GM12864 (cell line): ENCODE measurements at regions not wholly inside any gene's neighbourhood (a gene's known extent, or its start where the extent isn't known, plus 50 kb on each side); places are given as distances from the start of the nearest gene placed in this dataset.

Experiments
- DNase-seq: peaks from one replicate; pipeline ENCODE4 v3.0.0-alpha.2; 2011; ENCODE audit warnings: low read depth
- H3K4me3 ChIP-seq: 2 replicates; pipeline ENCODE4 v1.5.1; 2011; ENCODE audit warnings: mild to moderate bottlenecking, low read depth, low read length, control low read depth
- TF ChIP-seq, protein P1 (sequence below): IDR thresholded peaks from 2 replicates; pipeline ENCODE4 v1.5.1; 2011; ENCODE audit warnings: low read depth, mild to moderate bottlenecking, moderate library complexity, low read length, control low read depth, inconsistent platforms; ENCODE audit errors: missing control alignments

DNA sequence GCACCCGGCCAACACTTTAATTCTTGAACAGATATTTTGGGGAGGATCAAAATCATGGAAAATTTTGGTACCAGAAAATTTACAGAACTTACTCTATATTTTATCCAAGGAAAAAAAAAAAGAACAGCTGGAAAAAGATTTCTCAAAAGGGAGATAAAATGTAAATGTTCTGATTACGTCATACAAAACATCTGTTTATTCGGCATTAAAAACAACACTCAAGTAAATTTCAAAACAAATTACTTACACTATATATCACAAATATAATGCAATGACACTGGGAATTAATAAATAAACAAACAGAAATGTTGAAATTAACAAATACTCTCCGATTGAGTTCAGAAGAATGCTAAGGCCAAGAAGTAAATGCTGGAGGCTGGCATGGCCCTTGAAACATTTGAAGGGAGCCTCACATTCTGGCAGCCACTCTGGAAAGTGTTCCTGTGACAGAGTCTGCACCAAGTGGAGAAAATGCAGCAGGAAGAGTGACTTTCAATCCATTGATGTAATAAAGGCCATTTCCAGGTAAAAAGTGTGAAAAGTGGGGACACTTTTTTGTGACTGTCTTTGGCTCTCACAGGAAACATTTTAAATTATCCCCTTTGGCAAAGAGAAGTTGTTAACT, 486.0 kb upstream of the CTSO start:
- TF ChIP-seq, protein P1, sequence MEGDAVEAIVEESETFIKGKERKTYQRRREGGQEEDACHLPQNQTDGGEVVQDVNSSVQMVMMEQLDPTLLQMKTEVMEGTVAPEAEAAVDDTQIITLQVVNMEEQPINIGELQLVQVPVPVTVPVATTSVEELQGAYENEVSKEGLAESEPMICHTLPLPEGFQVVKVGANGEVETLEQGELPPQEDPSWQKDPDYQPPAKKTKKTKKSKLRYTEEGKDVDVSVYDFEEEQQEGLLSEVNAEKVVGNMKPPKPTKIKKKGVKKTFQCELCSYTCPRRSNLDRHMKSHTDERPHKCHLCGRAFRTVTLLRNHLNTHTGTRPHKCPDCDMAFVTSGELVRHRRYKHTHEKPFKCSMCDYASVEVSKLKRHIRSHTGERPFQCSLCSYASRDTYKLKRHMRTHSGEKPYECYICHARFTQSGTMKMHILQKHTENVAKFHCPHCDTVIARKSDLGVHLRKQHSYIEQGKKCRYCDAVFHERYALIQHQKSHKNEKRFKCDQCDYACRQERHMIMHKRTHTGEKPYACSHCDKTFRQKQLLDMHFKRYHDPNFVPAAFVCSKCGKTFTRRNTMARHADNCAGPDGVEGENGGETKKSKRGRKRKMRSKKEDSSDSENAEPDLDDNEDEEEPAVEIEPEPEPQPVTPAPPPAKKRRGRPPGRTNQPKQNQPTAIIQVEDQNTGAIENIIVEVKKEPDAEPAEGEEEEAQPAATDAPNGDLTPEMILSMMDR: no peak
- no peak overlapping the region for H3K4me3 ChIP-seq
- DNase-seq: no peak

DNA sequence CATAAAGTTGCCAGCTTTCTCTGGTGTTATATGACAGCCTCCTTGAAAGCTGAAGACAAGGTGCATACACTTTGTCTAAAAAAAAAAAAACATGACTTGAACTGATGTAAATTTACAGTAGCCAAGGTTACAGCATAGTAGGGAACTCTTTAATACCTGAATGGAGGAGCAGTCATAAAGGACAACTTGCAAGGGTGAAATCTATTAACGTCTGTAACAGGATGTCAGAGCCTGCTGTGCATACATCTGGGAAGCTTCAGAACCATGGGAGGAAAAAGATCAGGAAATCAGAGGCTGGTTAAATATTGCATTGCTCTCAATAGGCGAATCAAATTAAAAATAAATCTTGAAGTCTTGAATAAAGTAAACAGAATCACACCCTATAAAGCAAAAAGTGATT, 484.0 kb upstream of the CTSO start:
- DNase-seq: no peak
- TF ChIP-seq, protein P1: no peak
- H3K4me3 ChIP-seq: no peak overlapping the region

DNA sequence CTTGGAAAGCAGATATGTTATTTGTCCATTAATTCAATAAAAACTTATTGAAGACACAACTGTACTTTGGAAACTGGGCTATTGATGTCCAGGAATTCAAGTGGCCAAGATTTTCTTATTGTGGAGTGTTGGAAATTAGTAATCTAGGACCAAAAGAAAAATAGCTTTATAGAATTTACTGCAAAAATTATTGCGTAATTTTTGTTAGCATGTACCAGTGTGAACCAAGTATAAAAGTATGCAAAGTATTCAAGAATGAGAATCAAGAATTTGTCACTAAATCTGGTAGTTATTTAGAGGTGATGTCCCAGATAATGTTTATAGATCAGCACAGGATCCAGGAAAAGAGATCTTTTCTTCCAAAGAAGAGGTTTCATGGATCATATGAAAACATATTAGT, 468.9 kb upstream of the CTSO start:
- TF ChIP-seq, protein P1: no peak
- H3K4me3 ChIP-seq: no peak overlapping the region
- no peak for DNase-seq

DNA sequence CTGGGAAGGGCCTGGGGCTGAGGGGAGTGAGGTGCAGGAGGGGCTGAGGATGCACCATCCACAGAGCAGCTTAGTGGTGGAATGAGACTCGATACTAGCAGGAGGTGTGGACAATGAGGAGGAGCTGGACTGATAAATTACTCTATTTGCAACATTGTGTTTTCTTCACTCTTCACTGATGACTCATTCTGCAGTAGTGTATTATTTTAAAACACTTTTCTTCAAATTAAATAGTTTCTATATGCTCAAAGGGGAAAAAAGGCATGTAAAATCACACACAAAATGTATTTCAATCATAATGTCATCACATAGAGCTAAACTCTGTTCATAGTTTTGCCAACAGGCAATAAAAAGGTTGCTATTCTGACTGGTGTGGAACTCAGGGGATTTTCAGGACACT, 467.0 kb upstream of the CTSO start:
- DNase-seq: no peak
- TF ChIP-seq, protein P1: no peak
- no peak overlapping the region for H3K4me3 ChIP-seq

DNA sequence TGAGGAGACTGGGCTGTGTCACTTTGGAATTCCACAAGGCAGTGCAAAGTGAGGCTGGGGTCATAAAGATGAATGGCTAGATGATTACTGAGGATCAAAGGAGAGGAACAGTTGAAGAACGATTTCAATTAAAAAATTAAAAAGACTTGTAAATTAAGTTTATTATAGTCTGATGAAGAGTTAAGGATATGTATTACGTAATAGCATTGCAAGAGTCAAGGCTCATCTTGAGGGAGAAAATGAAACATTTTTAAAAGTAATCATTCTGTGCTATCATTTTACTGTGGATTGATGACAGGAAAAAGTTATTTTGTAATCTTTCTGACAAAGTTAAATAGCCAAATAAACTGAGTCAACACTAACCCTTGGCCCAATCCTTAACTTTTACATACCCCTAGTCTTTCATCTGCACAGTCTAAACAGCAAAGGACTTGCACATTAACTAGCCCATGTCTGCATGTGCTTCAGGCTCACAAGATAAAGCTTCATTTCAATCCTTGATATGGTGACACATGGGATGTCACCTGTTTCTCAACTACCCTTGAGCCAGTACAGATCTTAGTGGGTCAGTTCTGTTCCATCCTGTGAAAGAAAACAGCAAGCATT, 465.5 kb upstream of the CTSO start:
- no peak overlapping the region for H3K4me3 ChIP-seq
- TF ChIP-seq, protein P1: no peak
- no peak for DNase-seq

DNA sequence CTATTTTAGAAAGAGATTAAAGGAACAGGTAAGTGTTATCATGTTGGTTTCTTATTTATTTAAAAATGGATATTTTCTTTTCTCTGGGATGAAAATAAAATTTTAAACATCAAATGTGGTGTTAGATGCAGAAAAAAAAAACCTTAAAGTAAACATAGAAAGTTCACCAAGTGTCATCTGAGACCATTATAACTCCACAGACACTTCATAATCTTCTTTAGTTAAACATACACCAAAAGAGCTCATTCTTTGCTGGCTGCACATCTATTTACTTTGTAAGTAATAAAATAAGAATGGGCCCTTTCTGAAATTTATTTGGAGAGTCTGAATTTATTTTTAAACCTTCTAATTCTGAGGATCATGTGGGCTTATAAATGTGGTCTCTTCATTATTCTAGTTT, 460.7 kb upstream of the CTSO start:
- TF ChIP-seq, protein P1: no peak
- H3K4me3 ChIP-seq: no peak overlapping the region
- no peak for DNase-seq
